Peyer's patch (tissue), 4 donors: ENCODE measurements at regions not wholly inside any gene's neighbourhood (a gene's known extent, or its start where the extent isn't known, plus 50 kb on each side); places are given as distances from the start of the nearest gene placed in this dataset.

ENCODE experiments used
- CTCF ChIP-seq, 6 experiments: fragments of 450-650 bp in 4 of 6; fragments of 200-600 bp in 2 of 6; sonication (generic) in 1 of 6; IDR thresholded peaks; one replicate each; pipeline ENCODE4 v1.5.1; 2017 to 2019; ENCODE audit warnings: antibody characterized with exemption in 6 of 6, mild to moderate bottlenecking in 3 of 6, moderate library complexity in 1 of 6
- POLR2A ChIP-seq, 2 donors: fragments of 450-650 bp; IDR thresholded peaks; one replicate each; pipeline ENCODE4 v1.5.1; 2017; ENCODE audit warnings: antibody characterized with exemption in 2 of 2, mild to moderate bottlenecking in 2 of 2, moderate library complexity in 2 of 2

GRCh38 chr16:35523991-35524390, 2064.6 kb downstream of the TP53TG3F start:
- TF ChIP-seq CTCF (IDR thresholded peaks at IDR 0.05) (no peak), POLR2A (IDR thresholded peaks at IDR 0.05) (no peak)
